ENCODE measurements at regions not wholly inside any gene's neighbourhood (a gene's known extent, or its start where the extent isn't known, plus 50 kb on each side); places are given as distances from the start of the nearest gene placed in this dataset.
"Not testable (repeated sequence)": the region's sequence is repeated elsewhere in the genome, so short reads cannot be mapped to it uniquely, and the experiment has no call there.

DNA sequence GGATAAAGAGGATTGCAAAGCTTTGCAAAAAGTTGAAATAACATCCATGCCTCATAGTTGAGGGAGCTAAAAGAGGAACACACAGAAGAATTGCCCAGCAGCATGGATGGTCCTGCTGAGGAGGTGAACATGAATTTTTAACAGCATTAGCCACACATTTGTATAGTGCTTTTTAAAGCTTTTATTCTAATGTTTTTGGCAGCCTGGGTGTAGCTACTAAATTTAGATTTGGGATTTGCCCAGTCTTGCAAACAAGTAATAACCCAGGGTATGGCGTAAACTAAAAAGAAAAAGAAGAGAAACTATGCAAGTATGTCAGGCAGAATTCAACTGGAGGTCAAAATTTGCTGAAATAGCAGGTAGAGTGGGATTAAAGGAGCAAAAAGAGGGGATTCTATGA, 75.1 kb upstream of the PTPRK start:
- no peak for DNase-seq (ENCODE audit: low spot score)

DNA sequence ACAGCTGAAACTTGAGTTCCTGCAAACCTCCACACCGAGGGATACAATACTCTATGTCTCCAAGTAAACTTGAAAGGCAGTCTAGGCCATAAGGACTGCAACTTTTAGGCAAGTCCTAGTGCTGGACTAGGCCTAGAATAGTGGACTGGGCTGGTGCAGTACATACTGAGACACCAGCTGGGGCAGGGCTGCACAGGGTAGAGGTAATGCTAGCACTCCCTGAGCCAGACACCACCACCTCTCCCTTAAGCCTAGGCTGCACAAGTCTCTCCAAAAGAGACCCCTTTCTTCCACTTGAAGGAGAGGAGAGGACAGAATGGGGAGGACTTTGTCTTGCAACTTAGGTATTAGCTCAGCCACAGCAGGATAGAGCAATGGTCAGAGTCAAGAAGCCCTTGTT, 65.7 kb upstream of the PTPRK start:
- no peak for DNase-seq (ENCODE audit: low spot score)

DNA sequence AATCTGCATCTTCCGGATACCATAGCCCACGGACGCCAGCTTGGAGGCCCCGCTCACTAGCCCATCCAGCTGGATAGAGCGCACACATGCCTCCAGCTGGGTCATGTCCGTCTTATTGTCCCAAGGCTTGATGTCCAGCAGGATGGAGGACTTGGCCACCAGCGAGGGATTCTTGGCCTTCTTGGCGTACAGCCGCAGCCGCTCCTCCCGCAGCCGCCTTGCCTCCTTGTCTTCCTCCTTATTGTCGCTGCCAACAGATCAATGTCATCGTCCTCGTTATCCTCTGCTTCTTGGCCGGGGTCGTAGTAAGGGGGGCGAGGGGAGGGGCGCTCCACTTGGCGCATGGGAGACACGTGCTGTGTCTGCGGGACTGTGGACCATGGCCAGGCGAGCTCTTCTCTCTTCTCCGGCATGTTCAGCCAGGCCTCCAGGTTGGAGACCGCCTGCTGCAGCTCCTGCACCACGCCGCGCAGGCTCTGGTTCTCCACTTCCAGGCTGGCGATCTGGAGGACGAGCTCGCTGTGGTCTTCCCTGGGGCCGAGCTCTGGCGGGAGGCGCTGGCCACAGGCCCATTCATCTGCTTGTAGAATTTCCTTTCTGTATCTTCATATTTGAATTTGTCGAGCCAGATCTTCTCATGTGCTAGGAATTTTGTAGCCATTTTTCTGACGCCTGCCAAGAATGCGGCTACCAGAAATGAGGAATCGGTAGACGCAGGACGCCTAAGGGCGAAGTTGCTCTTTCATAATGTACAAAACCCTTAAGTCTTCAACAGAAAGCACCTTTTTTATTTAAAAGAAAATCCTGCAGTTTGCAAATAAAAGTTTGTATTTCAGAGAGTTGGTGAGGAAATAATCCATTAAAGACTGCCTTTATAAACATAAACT, 60.1 kb upstream of the PTPRK start:
- no peak for DNase-seq (ENCODE audit: low spot score)

DNA sequence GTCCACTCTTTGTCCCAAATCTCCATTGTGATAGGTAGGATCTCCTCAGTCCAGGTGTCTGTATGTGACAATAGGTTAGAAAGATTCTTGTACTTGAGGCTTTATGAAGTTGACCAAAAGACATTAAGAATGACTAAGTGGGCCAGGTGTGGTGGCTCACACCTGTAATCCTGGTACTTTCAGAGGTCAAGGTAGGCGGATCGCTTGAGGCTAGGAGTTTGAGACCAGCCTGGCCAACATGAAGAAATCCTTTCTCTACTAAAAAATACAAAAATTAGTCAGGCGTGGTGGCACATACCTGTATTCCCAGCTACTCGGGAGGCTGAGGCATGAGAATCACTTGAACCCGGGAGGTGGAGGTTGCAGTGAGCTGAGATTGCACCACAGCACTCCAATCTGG, 54.9 kb upstream of the PTPRK start:
- not testable (repeated sequence) for DNase-seq (ENCODE audit: low spot score)

DNA sequence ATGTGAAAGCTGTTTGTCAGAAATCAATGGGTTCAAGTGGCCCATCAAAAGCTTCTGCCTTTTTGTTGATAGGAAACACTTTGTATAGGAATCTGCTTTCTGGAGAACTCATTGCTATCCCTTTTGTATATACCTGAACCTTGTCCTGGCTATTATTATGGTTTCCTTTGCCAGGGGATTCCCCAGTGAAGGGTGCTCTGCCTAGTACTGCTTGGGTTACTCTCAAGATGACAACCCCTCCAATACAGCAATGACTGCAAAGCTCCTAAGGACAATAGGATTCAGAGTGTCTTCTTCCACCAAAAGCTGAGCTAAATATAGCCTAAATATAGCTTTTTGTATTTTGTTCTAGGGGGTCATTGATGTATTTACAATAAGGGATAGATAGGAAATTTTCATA, 54.0 kb upstream of the PTPRK start:
- DNase-seq (ENCODE audit: low spot score): no peak

DNA sequence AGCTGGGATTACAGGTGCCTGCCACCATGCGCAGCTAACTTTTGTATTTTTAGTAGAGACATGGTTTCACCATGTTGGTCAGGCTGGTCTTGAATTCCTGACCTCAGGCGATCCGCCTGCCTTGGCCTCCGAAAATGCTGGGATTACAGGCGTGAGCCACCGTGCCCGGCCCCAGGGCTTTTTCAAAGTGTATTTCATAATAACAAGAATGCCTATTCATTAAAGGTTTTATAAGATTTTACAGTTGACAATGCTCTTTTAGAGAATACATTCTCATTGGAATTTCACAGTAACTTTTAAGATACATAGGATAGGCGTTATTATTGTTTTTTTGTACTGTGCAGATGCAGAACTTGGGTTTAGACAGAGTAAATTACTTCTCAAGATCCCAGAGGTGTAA, 52.6 kb upstream of the PTPRK start:
- DNase-seq (ENCODE audit: low spot score): no peak

DNA sequence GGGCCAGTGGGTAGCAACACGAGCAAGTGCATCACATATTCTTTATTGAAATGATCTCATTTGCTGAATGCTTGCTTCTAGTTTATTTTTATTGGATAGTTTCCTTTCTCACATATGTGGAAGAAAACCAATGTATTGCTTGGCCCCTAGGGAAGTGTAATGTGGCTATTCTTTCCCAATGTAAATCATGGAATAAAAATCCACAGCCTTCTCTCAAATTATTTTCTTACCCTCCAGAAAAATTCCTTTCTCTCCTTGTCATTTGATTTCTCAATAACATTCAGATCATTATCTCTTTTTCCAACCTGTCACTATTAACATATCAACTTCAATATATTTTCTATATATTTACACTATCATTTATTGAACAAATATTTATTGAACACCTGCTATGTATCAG, 51.9 kb upstream of the PTPRK start:
- no peak for DNase-seq (ENCODE audit: low spot score)

DNA sequence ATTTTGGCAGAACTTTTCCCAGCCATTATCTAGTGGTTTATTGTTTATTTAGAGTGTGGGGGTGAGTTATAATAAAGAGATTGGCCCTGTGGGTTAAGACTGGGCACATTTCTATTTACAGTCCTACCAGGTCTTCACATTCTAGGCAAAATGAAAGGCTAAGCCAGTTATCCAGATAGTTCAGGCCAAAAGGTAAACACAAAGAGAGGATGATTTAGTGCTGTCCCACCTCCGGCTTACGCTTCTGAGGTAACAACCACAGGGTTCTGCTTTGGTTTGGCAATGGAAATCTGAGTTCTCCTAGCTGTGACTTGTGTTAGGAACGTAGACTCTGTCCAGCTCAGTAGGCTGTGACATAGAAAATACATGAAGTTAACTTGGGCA, 50.3 kb upstream of the PTPRK start:
- DNase-seq (ENCODE audit: low spot score): no peak

DNA sequence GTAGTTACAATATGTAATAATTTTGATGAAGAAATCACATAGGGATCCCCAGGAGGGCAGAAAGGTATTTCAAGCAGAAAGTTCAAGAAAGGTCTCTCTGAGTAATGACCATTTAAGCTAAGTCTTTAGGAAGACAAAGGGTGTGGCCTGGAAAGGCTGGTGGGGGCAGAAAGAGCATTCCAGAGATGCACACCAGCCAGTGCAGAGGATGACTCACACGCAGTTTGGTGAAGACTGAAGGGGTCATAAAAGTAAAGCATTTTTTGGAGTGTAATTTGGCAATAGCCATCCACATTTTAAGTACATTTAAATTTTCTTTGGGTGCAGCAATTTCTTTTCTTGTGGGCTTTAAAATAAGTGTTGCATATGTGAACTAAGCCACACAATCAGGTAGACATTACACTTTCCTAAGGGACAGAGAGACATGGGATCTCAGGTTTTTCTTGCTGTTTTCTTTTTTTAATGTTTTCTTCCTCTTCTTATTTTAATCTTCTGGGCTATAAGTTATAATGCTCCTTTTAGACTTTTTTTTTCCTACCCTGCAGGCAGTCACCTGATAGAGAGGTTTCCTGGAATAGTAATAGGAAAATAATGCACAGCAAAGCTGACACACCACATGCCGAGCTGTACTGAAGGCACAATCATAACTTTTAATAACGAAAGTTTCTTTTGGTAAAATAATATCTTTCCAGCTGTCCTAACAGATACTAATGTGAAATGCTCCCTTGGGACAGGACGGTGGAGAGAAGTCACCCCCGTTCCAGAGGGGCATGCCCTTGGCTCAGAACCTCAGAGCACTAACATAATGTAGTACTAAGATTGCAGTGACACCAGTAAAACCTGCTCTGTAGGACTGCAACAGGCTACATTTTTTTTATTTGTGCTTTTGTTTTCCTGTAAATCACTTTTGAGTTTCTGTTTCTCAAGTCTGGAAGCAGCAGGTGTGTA, 49.6 kb upstream of the PTPRK start:
- no peak for DNase-seq (ENCODE audit: low spot score)
